SK-MEL-5 (cell line): ENCODE measurements at regions not wholly inside any gene's neighbourhood (a gene's known extent, or its start where the extent isn't known, plus 50 kb on each side); places are given as distances from the start of the nearest gene placed in this dataset.
A peak's percentile ranks its signal among the peaks of the same experiment; 100 is the strongest.

ENCODE experiments used
- DNase-seq: peaks from one replicate; pipeline ENCODE4 v3.0.0-alpha.2; 2016; ENCODE audit warnings: low read depth, low spot score
- in situ Hi-C: cut with HindIII; loops from 2 replicates; pipeline ENCODE4 v1.10.0; 2016; ENCODE audit warnings: low sequenced_read_pairs, high pct_unique_total_duplicates, low pct_unique_long_range_greater_than_20kb

GRCh38 chr5:88553136-88553875 lies 284.7 kb upstream of the TMEM161B start:
- no peak for DNase-seq

GRCh38 chr5:88552426-88552825 lies 283.8 kb upstream of the TMEM161B start:
- in situ Hi-C loops = no loop called here
- DNase-seq = no peak

More at GRCh38 chr5:88553136-88553875, 284.7 kb upstream of the TMEM161B start:
- in situ Hi-C loops = no loop called here

GRCh38 chr5:88551724-88552345 lies 283.2 kb upstream of the TMEM161B start:
- DNase-seq = peak; percentile 12
- in situ Hi-C loops = no loop called here

- no peak for DNase-seq
- in situ Hi-C loops = no loop called here
These were observed 282.1 kb upstream of the TMEM161B start for GRCh38 chr5:88550736-88551135.

GRCh38 chr5:88548136-88548805 lies 279.6 kb upstream of the TMEM161B start:
- in situ Hi-C loops = no loop called here
- DNase-seq = no peak

- in situ Hi-C loops = no loop called here
- DNase-seq = no peak
These were observed 276.7 kb upstream of the TMEM161B start for GRCh38 chr5:88545338-88545737.

GRCh38 chr5:88544671-88545070 lies 276.0 kb upstream of the TMEM161B start:
- DNase-seq = no peak
- in situ Hi-C loops = no loop called here

GRCh38 chr5:88544136-88544645 lies 275.5 kb upstream of the TMEM161B start:
- in situ Hi-C loops = no loop called here
- no peak for DNase-seq

- DNase-seq = no peak
- in situ Hi-C loops = no loop called here
These were observed 274.1 kb upstream of the TMEM161B start for GRCh38 chr5:88542786-88543185.

- no peak for DNase-seq
- in situ Hi-C loops = no loop called here
These were observed 271.9 kb upstream of the TMEM161B start for GRCh38 chr5:88540471-88541115.

- DNase-seq = no peak
- in situ Hi-C loops = no loop called here
These were observed 271.2 kb upstream of the TMEM161B start for GRCh38 chr5:88539693-88540365.

- DNase-seq = no peak
- in situ Hi-C loops = no loop called here
These were observed 270.4 kb upstream of the TMEM161B start for GRCh38 chr5:88539026-88539425.

- in situ Hi-C loops = no loop called here
- no peak for DNase-seq
These were observed 267.5 kb upstream of the TMEM161B start for GRCh38 chr5:88536146-88536545.

- no peak for DNase-seq
- in situ Hi-C loops = no loop called here
These were observed 256.3 kb upstream of the TMEM161B start for GRCh38 chr5:88524941-88525340.

- no peak for DNase-seq
- in situ Hi-C loops = no loop called here
These were observed 250.4 kb upstream of the TMEM161B start for GRCh38 chr5:88519066-88519465.

- DNase-seq = no peak
These were observed 249.7 kb upstream of the TMEM161B start for GRCh38 chr5:88518131-88519016.

More at GRCh38 chr5:88518131-88519016, 249.7 kb upstream of the TMEM161B start:
- in situ Hi-C loops = no loop called here
